HG02759 (cell line): ENCODE measurements at regions not wholly inside any gene's neighbourhood (a gene's known extent, or its start where the extent isn't known, plus 50 kb on each side); places are given as distances from the start of the nearest gene placed in this dataset.
A peak's percentile ranks its signal among the peaks of the same experiment; 100 is the strongest.
"Not testable (repeated sequence)": the region's sequence is repeated elsewhere in the genome, so short reads cannot be mapped to it uniquely, and the experiment has no call there.

ENCODE experiments used
- ATAC-seq: cut with Tn5 transposase; IDR thresholded peaks from one replicate; pipeline ENCODE4 v1.9.1; 2021; ENCODE audit warnings: mild to moderate bottlenecking, moderate library complexity; ENCODE audit not compliant: unreplicated experiment

GRCh38 chr14:22492622-22493542, 96.1 kb downstream of the DAD1 start:
- ATAC-seq, result no peak

GRCh38 chr14:22491683-22492621, 97.1 kb downstream of the DAD1 start:
- peak; percentile 48 for ATAC-seq

- ATAC-seq, result not testable (repeated sequence)
Measured at GRCh38 chr14:22491053-22491452, 98.0 kb downstream of the DAD1 start.

- no peak for ATAC-seq
Measured at GRCh38 chr14:22489957-22490950, 98.8 kb downstream of the DAD1 start.

- no peak for ATAC-seq
Measured at GRCh38 chr14:22489244-22489545, 99.8 kb downstream of the DAD1 start.

GRCh38 chr14:22488522-22489243, 100.3 kb downstream of the DAD1 start:
- ATAC-seq, result peak; percentile 28

- no peak for ATAC-seq
Measured at GRCh38 chr14:22487941-22488340, 101.1 kb downstream of the DAD1 start.

- ATAC-seq, result no peak
Measured at GRCh38 chr14:22487401-22487800, 101.6 kb downstream of the DAD1 start.

- ATAC-seq, result no peak
Measured at GRCh38 chr14:22486675-22487074, 102.3 kb downstream of the DAD1 start.

GRCh38 chr14:22485649-22486048, 103.4 kb downstream of the DAD1 start:
- ATAC-seq, result no peak

- no peak for ATAC-seq
Measured at GRCh38 chr14:22485178-22485577, 103.8 kb downstream of the DAD1 start.

GRCh38 chr14:22484632-22485031, 104.4 kb downstream of the DAD1 start:
- no peak for ATAC-seq

- peak; percentile 26 for ATAC-seq
Measured at GRCh38 chr14:22483863-22484593, 105.0 kb downstream of the DAD1 start.

- ATAC-seq, result no peak
Measured at GRCh38 chr14:22482782-22483553, 106.1 kb downstream of the DAD1 start.

GRCh38 chr14:22482085-22482694, 106.8 kb downstream of the DAD1 start:
- ATAC-seq, result no peak

- no peak for ATAC-seq
Measured at GRCh38 chr14:22481546-22481945, 107.5 kb downstream of the DAD1 start.

GRCh38 chr14:22479776-22480464, 109.1 kb downstream of the DAD1 start:
- ATAC-seq, result no peak
